Esophagus squamous epithelium (tissue), 5 donors: ENCODE measurements at regions not wholly inside any gene's neighbourhood (a gene's known extent, or its start where the extent isn't known, plus 50 kb on each side); places are given as distances from the start of the nearest gene placed in this dataset.

Experiments used
- DNase-seq: peaks from one replicate; lab custom pipeline; 2025; lab: John Stamatoyannopoulos, UW
- H3K27ac ChIP-seq, 4 donors: fragments of 200-600 bp; sonication (generic); one replicate each; pipeline ENCODE4 v1.5.1; 2016 to 2019; ENCODE audit warnings: mild to moderate bottlenecking in 1 of 4
- H3K27me3 ChIP-seq, 4 donors: fragments of 200-600 bp; sonication (generic); 1 replicate in 3 of 4; 2 replicates in 1 of 4; pipeline versions ENCODE4 v1.5.1 to v1.6.0; 2017 to 2021; ENCODE audit warnings: antibody characterized with exemption in 1 of 4
- H3K36me3 ChIP-seq, 3 donors: fragments of 200-600 bp; sonication (generic); one replicate each; pipeline ENCODE4 v1.5.1; 2016 to 2019
- H3K4me1 ChIP-seq, 3 donors: fragments of 200-600 bp; sonication (generic); one replicate each; pipeline ENCODE4 v1.5.1; 2017 to 2019
- H3K4me3 ChIP-seq, 4 donors: fragments of 200-600 bp; sonication (generic); 1 replicate in 3 of 4; 2 replicates in 1 of 4; pipeline ENCODE4 v1.5.1; 2016 to 2019; ENCODE audit warnings: mild to moderate bottlenecking in 2 of 4, moderate library complexity in 1 of 4
- H3K9me3 ChIP-seq, 3 donors: fragments of 200-600 bp; sonication (generic); one replicate each; pipeline ENCODE4 v1.5.1; 2016 to 2019
- CTCF ChIP-seq, 6 experiments: fragments of 450-650 bp in 4 of 6; fragments of 200-600 bp in 2 of 6; sonication (generic) in 2 of 6; IDR thresholded peaks; one replicate each; pipeline ENCODE4 v1.5.1; 2016 to 2019; ENCODE audit warnings: antibody characterized with exemption in 6 of 6, mild to moderate bottlenecking in 4 of 6, moderate library complexity in 4 of 6
- POLR2A ChIP-seq, 4 donors: fragments of 450-650 bp; IDR thresholded peaks; one replicate each; pipeline ENCODE4 v1.6.1; 2017; ENCODE audit warnings: antibody characterized with exemption in 4 of 4, mild to moderate bottlenecking in 4 of 4, moderate library complexity in 3 of 4
- WGBS, 2 donors: methylation state at CpG; one replicate each; pipeline ENCODE4 v1.1.5; 2018; 5-methylcytosine and 5-hydroxymethylcytosine counted together
- intact Hi-C: fragments of 100-400 bp; cut with DNase I; formaldehyde crosslinking; loops from one replicate; pipeline ENCODE4 v1.15.0; 2022
- donor health status: DM: yes; HTN: yes; CAD: no.

GRCh38 chr4:126346654-126347053, 1031.9 kb downstream of the FAT4 start:
- no peaks in the 10 kb centered on the region for H3K36me3 ChIP-seq
- DNase-seq, result no peak
- no peak for TF ChIP-seq CTCF (IDR thresholded peaks at IDR 0.05)
- TF ChIP-seq POLR2A (IDR thresholded peaks at IDR 0.05), result no peak
- H3K4me1 ChIP-seq, result no peaks in the 10 kb centered on the region
- no peak overlapping the region for H3K27ac ChIP-seq
- H3K4me3 ChIP-seq, result no peak overlapping the region
- no peaks in the 10 kb centered on the region for H3K9me3 ChIP-seq
- intact Hi-C loops, result no loop called here
- no peaks in the 10 kb centered on the region for H3K27me3 ChIP-seq
- WGBS, 2 donors, result 78 to 85% methylated on average over 2 of the region's 2 CpGs

DNA sequence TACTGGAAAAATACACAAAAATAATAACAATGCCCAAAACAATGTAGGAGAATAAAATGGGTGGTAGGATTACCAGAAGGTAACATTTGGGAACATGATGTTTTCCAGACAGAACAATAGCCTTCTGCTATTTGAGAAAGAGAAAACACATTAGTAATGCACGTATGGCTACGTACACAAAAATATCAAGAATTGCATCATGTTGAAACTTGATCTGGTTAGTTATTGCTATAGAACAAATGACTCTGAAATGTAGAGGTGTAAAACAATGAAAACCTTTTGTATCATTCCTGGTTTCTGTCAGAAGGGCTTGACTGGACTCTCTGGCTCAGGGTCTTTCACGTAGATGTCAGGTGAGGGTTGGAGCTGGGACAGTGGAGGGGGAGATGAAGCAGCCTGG, 1040.0 kb downstream of the FAT4 start:
- no peak overlapping the region for H3K27ac ChIP-seq
- no peak overlapping the region for H3K4me3 ChIP-seq
- no peaks in the 10 kb centered on the region for H3K27me3 ChIP-seq
- no peaks in the 10 kb centered on the region for H3K36me3 ChIP-seq
- intact Hi-C loops, result no loop called here
- DNase-seq, result no peak
- no peak for TF ChIP-seq CTCF (IDR thresholded peaks at IDR 0.05)
- H3K4me1 ChIP-seq, result no peaks in the 10 kb centered on the region
- no peaks in the 10 kb centered on the region for H3K9me3 ChIP-seq
- 50 to 52% methylated on average over 3 of the region's 3 CpGs for WGBS, 2 donors

DNA sequence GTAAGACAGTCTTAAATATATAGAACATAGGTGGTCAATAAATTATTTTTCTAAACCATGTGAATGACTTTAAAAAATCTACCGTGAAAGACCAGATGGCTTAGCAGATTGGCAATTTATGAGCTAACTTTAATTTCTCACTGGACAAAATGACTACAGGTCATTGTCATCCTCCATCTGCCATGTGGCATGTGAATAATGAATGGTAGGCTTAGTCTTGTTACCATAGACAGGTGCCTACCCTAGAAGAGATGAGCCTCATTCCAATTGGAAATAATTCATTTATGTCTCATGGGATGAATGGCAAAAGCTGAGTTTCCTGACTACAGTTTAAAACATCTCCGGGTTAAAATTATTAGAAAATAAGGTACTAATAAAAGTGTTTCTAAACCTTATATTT, 1043.3 kb downstream of the FAT4 start:
- no peak overlapping the region for H3K27ac ChIP-seq
- H3K4me1 ChIP-seq, result no peaks in the 10 kb centered on the region
- no peaks in the 10 kb centered on the region for H3K9me3 ChIP-seq
- H3K36me3 ChIP-seq, result no peaks in the 10 kb centered on the region
- H3K4me3 ChIP-seq, result no peak overlapping the region
- 78 to 84% methylated on average over 2 of the region's 2 CpGs for WGBS, 2 donors
- H3K27me3 ChIP-seq, result no peaks in the 10 kb centered on the region
- no peak for TF ChIP-seq CTCF (IDR thresholded peaks at IDR 0.05)
- no peak for TF ChIP-seq POLR2A (IDR thresholded peaks at IDR 0.05)
- DNase-seq, result no peak
- intact Hi-C loops, result no loop called here

DNA sequence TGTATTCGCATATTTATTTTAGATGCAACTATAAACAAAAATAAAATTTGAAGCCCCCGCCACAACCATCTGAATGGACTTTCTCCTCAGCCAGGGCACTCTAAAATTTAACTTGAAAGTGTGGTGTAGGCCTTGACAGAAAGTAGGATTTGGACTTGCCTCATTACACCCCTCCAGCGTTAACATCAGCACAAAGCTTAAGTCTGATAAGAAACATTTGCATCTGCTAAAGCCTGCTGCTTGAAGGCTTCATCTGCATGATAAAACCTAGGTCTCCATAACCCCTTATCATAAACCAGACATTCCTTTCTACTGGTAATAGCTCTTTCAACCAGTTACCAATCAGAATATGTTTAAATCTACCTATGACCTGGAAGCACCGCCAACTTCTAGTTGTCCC, 1046.5 kb downstream of the FAT4 start:
- no peaks in the 10 kb centered on the region for H3K4me1 ChIP-seq
- H3K36me3 ChIP-seq, result no peaks in the 10 kb centered on the region
- no peak overlapping the region for H3K4me3 ChIP-seq
- H3K9me3 ChIP-seq, result no peaks in the 10 kb centered on the region
- DNase-seq, result no peak
- intact Hi-C loops, result no loop called here
- 68 to 82% methylated on average over 4 of the region's 4 CpGs for WGBS, 2 donors
- TF ChIP-seq CTCF (IDR thresholded peaks at IDR 0.05) (no peak), POLR2A (IDR thresholded peaks at IDR 0.05) (no peak)
- H3K27ac ChIP-seq, result no peak overlapping the region
- H3K27me3 ChIP-seq, result no peaks in the 10 kb centered on the region

- H3K27me3 ChIP-seq, result no peaks in the 10 kb centered on the region
- DNase-seq, result no peak
- no peak overlapping the region for H3K4me3 ChIP-seq
- H3K36me3 ChIP-seq, result no peaks in the 10 kb centered on the region
- no peaks in the 10 kb centered on the region for H3K9me3 ChIP-seq
- no peak for TF ChIP-seq POLR2A (IDR thresholded peaks at IDR 0.05)
- TF ChIP-seq CTCF (IDR thresholded peaks at IDR 0.05), result no peak
- H3K27ac ChIP-seq, result no peak overlapping the region
- 29 to 38% methylated on average over 1 of the region's 1 CpG for WGBS, 2 donors
- intact Hi-C loops, result no loop called here
- H3K4me1 ChIP-seq, result no peaks in the 10 kb centered on the region
Observed at GRCh38 chr4:126364311-126364911, 1049.7 kb downstream of the FAT4 start.
